HG02840 (cell line): ENCODE measurements at regions not wholly inside any gene's neighbourhood (a gene's known extent, or its start where the extent isn't known, plus 50 kb on each side); places are given as distances from the start of the nearest gene placed in this dataset.
"Not testable (repeated sequence)": the region's sequence is repeated elsewhere in the genome, so short reads cannot be mapped to it uniquely, and the experiment has no call there.

Source experiments
- ATAC-seq: cut with Tn5 transposase; IDR thresholded peaks from one replicate; pipeline ENCODE4 v1.9.1; 2021; ENCODE audit warnings: mild to moderate bottlenecking, moderate library complexity, moderate number of reproducible peaks; ENCODE audit not compliant: unreplicated experiment, low FRiP score

- no peak for ATAC-seq
Measured at GRCh38 chr14:106776395-106776983, 1250.1 kb downstream of the TMEM121 start.

GRCh38 chr14:106778986-106779385 lies 1252.6 kb downstream of the TMEM121 start:
- no peak for ATAC-seq

- ATAC-seq, result no peak
Measured at GRCh38 chr14:106786697-106787096, 1260.3 kb downstream of the TMEM121 start.

- ATAC-seq, result no peak
Measured at GRCh38 chr14:106787626-106788025, 1261.2 kb downstream of the TMEM121 start.

- no peak for ATAC-seq
Measured at GRCh38 chr14:106788534-106788933, 1262.2 kb downstream of the TMEM121 start.

- no peak for ATAC-seq
Measured at GRCh38 chr14:106789318-106789717, 1262.9 kb downstream of the TMEM121 start.

- ATAC-seq, result no peak
Measured at GRCh38 chr14:106790189-106791036, 1264.0 kb downstream of the TMEM121 start.

- no peak for ATAC-seq
Measured at GRCh38 chr14:106792543-106792942, 1266.2 kb downstream of the TMEM121 start.

GRCh38 chr14:106798166-106798565 lies 1271.8 kb downstream of the TMEM121 start:
- ATAC-seq, result not testable (repeated sequence)

- no peak for ATAC-seq
Measured at GRCh38 chr14:106802413-106803364, 1276.3 kb downstream of the TMEM121 start.

- no peak for ATAC-seq
Measured at GRCh38 chr14:106803379-106803778, 1277.0 kb downstream of the TMEM121 start.

- ATAC-seq, result no peak
Measured at GRCh38 chr14:106807493-106807892, 1281.1 kb downstream of the TMEM121 start.

GRCh38 chr14:106808458-106808857 lies 1282.1 kb downstream of the TMEM121 start:
- no peak for ATAC-seq

- no peak for ATAC-seq
Measured at GRCh38 chr14:106808907-106809306, 1282.5 kb downstream of the TMEM121 start.

- ATAC-seq, result no peak
Measured at GRCh38 chr14:106809615-106810014, 1283.2 kb downstream of the TMEM121 start.

GRCh38 chr14:106810168-106810567 lies 1283.8 kb downstream of the TMEM121 start:
- ATAC-seq, result not testable (repeated sequence)

- ATAC-seq, result no peak
Measured at GRCh38 chr14:106811162-106811561, 1284.8 kb downstream of the TMEM121 start.

GRCh38 chr14:106812788-106813476 lies 1286.5 kb downstream of the TMEM121 start:
- no peak for ATAC-seq

- ATAC-seq, result no peak
Measured at GRCh38 chr14:106813477-106813823, 1287.1 kb downstream of the TMEM121 start.

GRCh38 chr14:106820119-106820518 lies 1293.7 kb downstream of the TMEM121 start:
- ATAC-seq, result no peak
